ENCODE measurements at regions not wholly inside any gene's neighbourhood (a gene's known extent, or its start where the extent isn't known, plus 50 kb on each side); places are given as distances from the start of the nearest gene placed in this dataset.
A peak's percentile ranks its signal among the peaks of the same experiment; 100 is the strongest.

GRCh38 chr12:127165567-127166392, 1101.2 kb upstream of the TMEM132C start:
- Histone ChIP-seq H3K9ac (ENCODE audit: low read length) (no peak overlapping the region), H3K27me3 (replicated peaks in 1 of 4; ENCODE audit: control extremely low read depth in 1 of 4, control insufficient read depth in 3 of 4, insufficient read depth in 4 of 4, low read length in 3 of 4) (peaks cover 0 to 8% (median 7%) of the 10 kb centered on the region in 4 experiments), H3K27ac (ENCODE audit: low read length in 2 of 2) (no peak overlapping the region), H2AFZ (ENCODE audit: insufficient read depth, low read depth, low read length, poor library complexity, severe bottlenecking) (no peak overlapping the region), H3K4me1 (ENCODE audit: control insufficient read depth in 2 of 2, insufficient read depth in 2 of 2, low read length in 2 of 2) (no peaks in the 10 kb centered on the region), H3K79me2 (ENCODE audit: control insufficient read depth, insufficient read depth, low read length) (no peaks in the 10 kb centered on the region), H4K20me1 (ENCODE audit: control insufficient read depth, insufficient read depth, low read length, poor library complexity, severe bottlenecking) (no peaks in the 10 kb centered on the region), H3K4me3 (ENCODE audit: control extremely low read depth in 1 of 5, extremely low read depth in 1 of 5, insufficient read depth in 1 of 5, low read depth in 2 of 5, low read length in 4 of 5) (no peak overlapping the region), H3K9me3 (ENCODE audit: control extremely low read depth in 1 of 3, control insufficient read depth in 2 of 3, insufficient read depth in 1 of 3, low read length in 2 of 3) (peaks cover 0 to 2% (median 0%) of the 10 kb centered on the region in 3 donors), H3K36me3 (replicated peaks in 1 of 2; ENCODE audit: control extremely low read depth in 1 of 2, control insufficient read depth in 1 of 2, extremely low read depth in 1 of 2, insufficient read depth in 2 of 2, low read length in 1 of 2) (no peaks in the 10 kb centered on the region), H3K4me2 (replicated peaks; ENCODE audit: low read depth, low read length, poor library complexity, severe bottlenecking) (no peak overlapping the region)
- Mint-ChIP-seq H3K4me3 (peak overlapping the region; percentile 32), H3K27me3 (peaks cover 23% of the 10 kb centered on the region), H3K27ac (no peak overlapping the region), H3K9me3 (ENCODE audit: insufficient read depth) (no peaks in the 10 kb centered on the region), H3K4me1 (peaks cover 2% of the 10 kb centered on the region)
- DNase-seq (no peak), ATAC-seq (ENCODE audit: low read depth) (no peak)
- ChIA-PET CTCF (no interaction called here), POLR2A (no interaction called here)
- intact Hi-C loops (cut with micrococcal nuclease), result no loop called here
- TF ChIP-seq CTCF (IDR thresholded peaks at IDR 0.05) (no peak), EZH2 (IDR thresholded peaks at IDR 0.05; ENCODE audit: borderline replicate concordance, insufficient read depth, low read depth, low read length, poor library complexity, severe bottlenecking) (no peak)
- 9% methylated on average over 66 of the region's 69 CpGs for WGBS (ENCODE audit: insufficient coverage)

Measured in B cell (primary cell).